HEK293T (cell line): ENCODE measurements at regions not wholly inside any gene's neighbourhood (a gene's known extent, or its start where the extent isn't known, plus 50 kb on each side); places are given as distances from the start of the nearest gene placed in this dataset.
A peak's percentile ranks its signal among the peaks of the same experiment; 100 is the strongest.

Source experiments
- CTCF ChIA-PET: fragments of 350-600 bp; formaldehyde crosslinking; extraction: SDS; loops from one replicate; lab custom pipeline; 2021; ENCODE audit warnings: antibody characterized with exemption, inconsistent platforms; lab: Yijun Ruan, JAX
- POLR2A ChIA-PET: fragments of 350-600 bp; formaldehyde crosslinking; extraction: SDS; loops from one replicate; lab custom pipeline; 2020; ENCODE audit warnings: antibody characterized with exemption, inconsistent platforms; lab: Yijun Ruan, JAX
- DNase-seq: peaks from one replicate; pipeline ENCODE4 v3.0.0; 2012; ENCODE audit warnings: mixed read lengths; ENCODE audit errors: extremely low spot score
- ARNT ChIP-seq: fragments of 450-650 bp; IDR thresholded peaks from 2 replicates; pipeline ENCODE4 v1.6.1; 2017; ENCODE audit warnings: mild to moderate bottlenecking
- BHLHE40 ChIP-seq: fragments of 450-650 bp; IDR thresholded peaks from 2 replicates; pipeline ENCODE4 v1.6.1; 2016; ENCODE audit warnings: mild to moderate bottlenecking, moderate library complexity, borderline replicate concordance
- CTBP1 ChIP-seq: fragments of 450-650 bp; IDR thresholded peaks from 2 replicates; pipeline ENCODE4 v1.6.1; 2016; ENCODE audit warnings: borderline replicate concordance
- ELF4 ChIP-seq: fragments of 450-650 bp; IDR thresholded peaks from 2 replicates; pipeline ENCODE4 v1.6.1; 2017; ENCODE audit warnings: antibody characterized with exemption
- FOXA1 ChIP-seq: fragments of 450-650 bp; IDR thresholded peaks from 2 replicates; pipeline ENCODE4 v1.6.1; 2016; ENCODE audit warnings: mild to moderate bottlenecking
- FOXK2 ChIP-seq: fragments of 450-650 bp; IDR thresholded peaks from 2 replicates; pipeline ENCODE4 v1.6.1; 2016; ENCODE audit warnings: mild to moderate bottlenecking
- FOXM1 ChIP-seq: fragments of 450-650 bp; IDR thresholded peaks from 2 replicates; pipeline ENCODE4 v1.6.1; 2017; ENCODE audit warnings: mild to moderate bottlenecking, borderline replicate concordance
- HDGF ChIP-seq: fragments of 450-650 bp; IDR thresholded peaks from 2 replicates; pipeline ENCODE4 v1.6.1; 2017; ENCODE audit warnings: antibody characterized with exemption, borderline replicate concordance
- L3MBTL2 ChIP-seq: fragments of 450-650 bp; conservative IDR thresholded peaks from 2 replicates; pipeline ENCODE4 v1.6.1; 2016; ENCODE audit warnings: mild to moderate bottlenecking
- LEF1 ChIP-seq: fragments of 450-650 bp; IDR thresholded peaks from 2 replicates; pipeline ENCODE4 v1.6.1; 2017; ENCODE audit warnings: mild to moderate bottlenecking, borderline replicate concordance
- NFRKB ChIP-seq: fragments of 450-650 bp; IDR thresholded peaks from 2 replicates; pipeline ENCODE4 v1.6.1; 2016; ENCODE audit warnings: mild to moderate bottlenecking, moderate library complexity
- SP1 ChIP-seq: fragments of 450-650 bp; IDR thresholded peaks from 2 replicates; pipeline ENCODE4 v1.6.1; 2017
- SUZ12 ChIP-seq: fragments of 450-650 bp; IDR thresholded peaks from 2 replicates; pipeline ENCODE4 v1.6.1; 2016; ENCODE audit warnings: mild to moderate bottlenecking
- TARDBP ChIP-seq: fragments of 450-650 bp; IDR thresholded peaks from 2 replicates; pipeline ENCODE4 v1.6.1; 2016
- ZNF384 ChIP-seq: fragments of 450-650 bp; IDR thresholded peaks from 2 replicates; pipeline ENCODE4 v1.6.1; 2016
- TF ChIP-seq, protein P1 (sequence below): fragments of 450-650 bp; IDR thresholded peaks from 2 replicates; pipeline ENCODE4 v1.6.1; 2016

DNA sequence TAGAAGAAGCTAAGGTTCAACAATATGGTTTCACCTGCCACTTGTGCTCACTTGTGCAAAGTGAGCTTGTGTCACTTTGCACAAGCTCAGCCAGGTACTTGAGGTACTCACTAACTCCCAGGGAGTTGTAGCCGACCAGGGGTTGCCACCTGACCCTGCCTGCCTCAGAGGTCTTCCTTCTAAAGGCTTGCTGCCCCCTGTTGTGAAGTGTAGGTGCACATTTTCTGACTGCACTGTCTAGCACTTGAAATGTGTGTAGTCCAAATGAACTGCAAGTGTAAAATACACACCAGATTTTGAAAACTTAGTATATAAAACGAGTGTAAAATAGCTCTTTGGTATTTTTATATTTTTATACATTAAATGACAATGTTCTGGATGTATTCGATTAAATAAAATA is 230.8 kb downstream of the DLEU7 start:
- ChIA-PET CTCF (no interaction called here), POLR2A (no interaction called here)
- no peak for TF ChIP-seq ARNT
- TF ChIP-seq LEF1 = no peak
- TF ChIP-seq BHLHE40 = no peak
- no peak for DNase-seq

DNA sequence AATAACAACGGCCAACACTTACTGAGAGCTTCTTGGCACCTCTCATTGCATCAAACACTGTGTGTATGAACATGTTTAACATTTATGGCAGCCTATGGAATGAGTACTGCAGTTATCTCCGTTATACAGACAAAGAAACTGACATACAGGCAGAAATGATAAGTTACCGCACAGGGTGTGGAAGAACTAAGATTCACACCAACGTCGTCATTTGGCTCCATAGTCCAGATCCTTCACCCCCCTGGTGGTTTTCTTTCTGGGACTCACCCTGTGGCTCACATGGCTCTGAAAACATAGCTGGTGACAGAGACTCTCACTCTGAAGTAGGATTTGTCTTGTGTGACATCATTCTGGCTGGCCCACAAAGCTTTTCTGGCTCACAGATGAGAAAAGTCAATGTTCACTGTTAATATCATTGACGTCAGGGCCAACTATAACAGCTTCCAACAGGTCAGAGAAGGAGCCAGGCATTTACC is 230.1 kb downstream of the DLEU7 start:
- ChIA-PET CTCF (no interaction called here), POLR2A (no interaction called here)
- TF ChIP-seq FOXA1 (no peak), FOXK2 (no peak), BHLHE40 (no peak), L3MBTL2 (no peak), ELF4 (no peak), CTBP1 (no peak), TARDBP (no peak), FOXM1 (no peak)
- TF ChIP-seq, protein P1, sequence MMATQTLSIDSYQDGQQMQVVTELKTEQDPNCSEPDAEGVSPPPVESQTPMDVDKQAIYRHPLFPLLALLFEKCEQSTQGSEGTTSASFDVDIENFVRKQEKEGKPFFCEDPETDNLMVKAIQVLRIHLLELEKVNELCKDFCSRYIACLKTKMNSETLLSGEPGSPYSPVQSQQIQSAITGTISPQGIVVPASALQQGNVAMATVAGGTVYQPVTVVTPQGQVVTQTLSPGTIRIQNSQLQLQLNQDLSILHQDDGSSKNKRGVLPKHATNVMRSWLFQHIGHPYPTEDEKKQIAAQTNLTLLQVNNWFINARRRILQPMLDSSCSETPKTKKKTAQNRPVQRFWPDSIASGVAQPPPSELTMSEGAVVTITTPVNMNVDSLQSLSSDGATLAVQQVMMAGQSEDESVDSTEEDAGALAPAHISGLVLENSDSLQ = no peak
- no peak for DNase-seq

DNA sequence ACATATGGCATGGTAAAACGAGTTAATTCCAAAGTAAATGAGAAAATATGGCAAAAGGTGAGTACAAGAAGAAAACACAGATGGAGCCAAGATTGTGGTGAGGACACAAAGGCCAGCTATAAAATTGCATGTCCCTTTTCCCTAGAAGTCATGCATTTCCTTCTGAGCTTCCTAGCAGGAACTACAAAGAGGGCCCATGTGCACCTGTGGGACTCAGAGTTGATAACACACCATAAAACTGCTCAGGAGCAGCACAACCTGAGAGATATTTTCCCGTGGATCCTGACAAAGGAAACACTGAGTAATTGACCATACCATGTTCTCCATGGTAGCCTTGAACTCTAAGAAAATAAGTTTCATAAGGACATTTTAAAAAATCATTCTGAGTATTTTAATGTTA is 228.3 kb downstream of the DLEU7 start:
- TF ChIP-seq FOXK2 = no peak
- TF ChIP-seq FOXA1 = no peak
- no peak for TF ChIP-seq SUZ12
- no peak for TF ChIP-seq L3MBTL2
- TF ChIP-seq, protein P1 = no peak
- no peak for TF ChIP-seq LEF1
- TF ChIP-seq ARNT = no peak
- no peak for TF ChIP-seq FOXM1
- no peak for TF ChIP-seq NFRKB
- no peak for TF ChIP-seq HDGF
- CTCF ChIA-PET = interaction anchor here (0.6 kb wide), 1 partner anchor 934 kb away, joined by 3 read pairs; no protein-coding TSS in a partner anchor
- POLR2A ChIA-PET = no interaction called here
- DNase-seq = no peak

DNA sequence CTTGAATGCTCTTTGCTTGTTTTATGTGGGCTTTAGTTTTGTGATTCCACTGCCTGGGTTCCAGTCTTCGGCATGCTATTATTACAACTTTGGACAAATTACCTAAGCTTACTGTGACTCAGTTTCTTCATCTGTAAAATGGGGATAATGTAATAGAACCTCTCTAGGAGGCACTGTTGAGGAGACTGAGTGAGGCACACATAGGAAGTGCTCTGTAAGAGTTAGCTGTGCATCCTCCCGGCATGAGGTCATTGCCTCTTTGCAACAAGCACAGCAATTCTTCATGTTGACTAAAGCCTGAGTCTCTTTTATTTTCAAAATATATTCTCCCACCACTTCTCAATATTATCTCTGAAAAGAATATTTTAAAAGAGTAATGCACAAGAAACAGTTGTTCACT is 227.4 kb downstream of the DLEU7 start:
- TF ChIP-seq FOXA1 = no peak
- no peak for TF ChIP-seq NFRKB
- TF ChIP-seq BHLHE40 = no peak
- no peak for TF ChIP-seq FOXM1
- no peak for TF ChIP-seq SUZ12
- TF ChIP-seq CTBP1 = no peak
- no peak for TF ChIP-seq ZNF384
- TF ChIP-seq L3MBTL2 = no peak
- no peak for TF ChIP-seq SP1
- TF ChIP-seq ARNT = no peak
- TF ChIP-seq HDGF = no peak
- TF ChIP-seq LEF1 = no peak
- TF ChIP-seq ELF4 = no peak
- TF ChIP-seq, protein P1 = no peak
- ChIA-PET POLR2A (no interaction called here), CTCF (no interaction called here)
- DNase-seq = no peak

DNA sequence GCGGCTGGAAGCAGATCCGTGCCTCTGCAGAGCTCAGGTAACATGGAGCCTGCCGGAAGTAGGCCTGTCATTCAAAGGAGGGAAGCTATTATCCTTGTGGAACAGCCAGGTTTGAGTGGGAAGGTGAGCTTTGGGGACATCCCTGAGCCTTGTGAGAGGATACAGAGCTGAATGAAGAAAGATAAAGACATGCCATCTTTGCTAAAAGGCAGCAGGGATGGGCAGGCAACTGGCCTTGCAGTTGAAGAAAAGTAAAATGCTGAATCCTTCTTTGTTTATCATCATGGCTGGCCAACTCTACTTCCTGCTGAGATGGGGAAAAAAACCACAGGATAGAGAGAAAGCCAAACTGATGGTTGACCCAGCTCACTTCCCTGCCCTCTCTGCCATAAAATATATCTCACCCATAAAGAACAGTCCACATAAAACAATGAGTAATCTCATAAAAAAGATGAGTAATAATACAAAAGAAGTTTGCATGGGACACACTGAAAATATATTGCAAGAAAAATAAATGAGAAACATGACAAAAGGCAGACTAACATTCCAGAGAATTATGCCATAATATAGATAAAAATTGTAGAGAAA is 226.3 kb downstream of the DLEU7 start:
- TF ChIP-seq TARDBP = no peak
- TF ChIP-seq, protein P1 = peak; percentile 67
- no peak for TF ChIP-seq BHLHE40
- TF ChIP-seq L3MBTL2 = no peak
- ChIA-PET CTCF (no interaction called here), POLR2A (no interaction called here)
- DNase-seq = no peak

DNA sequence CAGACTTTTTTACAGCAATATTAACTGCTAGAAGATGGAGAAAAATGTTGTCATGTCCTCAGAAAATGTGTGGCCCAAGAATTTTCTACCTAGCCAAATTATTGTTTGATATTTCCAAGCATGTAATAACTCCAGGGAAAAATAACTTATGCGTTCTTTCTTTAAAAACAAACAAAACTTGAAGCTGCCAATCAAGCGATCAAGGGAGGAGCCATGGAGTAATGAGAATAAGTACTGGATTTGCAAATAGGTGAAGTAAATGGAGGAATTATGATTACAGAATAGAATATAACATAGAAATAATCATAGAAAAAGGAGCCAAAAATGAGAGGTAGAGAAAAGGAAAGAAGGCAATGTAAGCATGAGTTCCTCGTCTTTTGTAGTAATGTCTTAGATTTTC is 225.3 kb downstream of the DLEU7 start:
- ChIA-PET POLR2A (no interaction called here), CTCF (interaction anchor here (0.6 kb wide), 1 partner anchor 184 kb away, joined by 3 read pairs; no protein-coding TSS in a partner anchor)
- no peak for DNase-seq
- no peak for TF ChIP-seq LEF1
- TF ChIP-seq, protein P1 = peak; percentile 73
